ENCODE measurements at regions not wholly inside any gene's neighbourhood (a gene's known extent, or its start where the extent isn't known, plus 50 kb on each side); places are given as distances from the start of the nearest gene placed in this dataset.
"Not testable (repeated sequence)": the region's sequence is repeated elsewhere in the genome, so short reads cannot be mapped to it uniquely, and the experiment has no call there.

DNA sequence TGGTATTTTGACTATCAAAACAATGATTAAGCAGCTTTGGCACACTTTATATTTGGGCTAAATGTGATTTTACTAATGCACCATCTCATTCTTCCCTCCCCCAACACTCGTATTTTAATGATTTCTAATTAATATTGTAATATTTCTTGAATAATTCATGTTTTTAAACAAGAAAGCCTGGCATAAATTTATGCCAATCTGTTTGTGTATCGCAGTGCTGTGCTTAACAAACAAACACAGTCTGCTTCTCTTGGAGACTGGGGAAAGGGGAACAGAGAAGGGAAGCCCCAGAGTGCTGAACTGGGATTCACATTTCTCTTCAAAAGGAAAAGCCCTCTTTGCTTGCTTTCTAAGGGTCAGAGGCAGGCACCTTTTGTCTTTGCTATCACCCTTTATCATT is 496.9 kb upstream of the STXBP6 start:
- DNase-seq (ENCODE audit: low read depth), result no peak

DNA sequence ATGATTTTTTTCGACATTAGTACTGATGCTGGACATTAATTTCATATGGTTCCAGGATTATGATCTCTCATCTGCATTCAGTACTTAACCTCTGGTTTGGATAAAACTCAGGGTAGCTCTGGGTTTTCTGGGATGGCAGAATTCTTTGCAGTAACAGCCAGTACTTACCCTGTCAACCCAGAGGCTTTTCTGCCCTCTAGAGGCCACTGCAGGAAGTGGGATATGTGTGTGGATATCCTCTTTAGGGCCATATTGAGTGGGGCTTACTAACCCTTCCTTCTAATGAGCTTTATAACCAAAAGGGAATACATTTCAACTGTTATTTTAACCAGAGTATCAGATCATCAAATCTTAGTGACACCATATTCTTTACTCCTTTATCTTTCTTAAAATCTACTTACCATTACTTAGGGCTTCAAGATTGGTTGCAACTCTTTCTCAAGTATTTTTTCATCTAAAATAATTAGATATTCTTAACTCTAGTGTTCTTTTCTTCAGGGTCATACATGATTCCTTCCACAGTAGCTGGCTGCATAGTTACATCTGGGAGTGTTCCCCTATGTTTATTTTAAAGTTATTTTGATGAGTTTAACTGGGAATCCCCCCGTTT is 488.0 kb upstream of the STXBP6 start:
- DNase-seq (ENCODE audit: low read depth), result no peak

DNA sequence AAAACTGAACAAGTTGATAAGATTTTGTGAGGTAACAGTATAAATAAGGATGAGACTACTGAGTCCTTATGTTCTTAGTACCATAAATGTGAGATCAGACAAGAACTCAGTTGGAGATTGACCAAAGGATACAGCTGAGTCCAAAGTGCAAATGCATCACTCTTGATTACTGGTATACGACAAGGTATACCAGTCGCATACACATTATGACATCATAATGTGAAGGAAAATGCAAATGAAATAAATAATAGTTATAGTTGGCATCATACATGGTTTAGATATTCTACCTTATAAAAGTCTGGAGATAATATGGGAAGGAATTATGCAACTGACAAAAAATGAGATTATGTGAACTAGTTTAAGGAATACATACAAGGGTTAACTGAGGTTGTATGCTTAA is 476.3 kb upstream of the STXBP6 start:
- no peak for DNase-seq (ENCODE audit: low read depth)

DNA sequence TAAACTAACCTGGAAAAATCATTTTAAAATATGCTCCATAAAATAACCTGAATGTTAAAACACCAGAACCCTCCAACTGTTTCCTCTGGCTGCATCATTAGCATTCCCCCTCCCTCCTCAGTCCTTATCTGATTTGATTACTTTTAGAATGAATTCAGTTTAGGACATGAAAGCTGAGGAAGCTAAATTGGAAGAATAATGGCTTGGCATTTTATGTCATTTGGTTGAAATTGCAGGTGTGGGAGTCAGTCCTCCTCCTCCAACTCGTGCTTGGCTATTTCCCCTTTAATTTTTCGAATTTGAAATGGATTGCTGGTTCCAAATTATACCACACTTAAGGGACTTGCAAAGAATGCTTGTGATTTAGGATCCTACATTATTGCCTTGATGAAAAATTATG is 473.0 kb upstream of the STXBP6 start:
- DNase-seq (ENCODE audit: low read depth), result no peak

DNA sequence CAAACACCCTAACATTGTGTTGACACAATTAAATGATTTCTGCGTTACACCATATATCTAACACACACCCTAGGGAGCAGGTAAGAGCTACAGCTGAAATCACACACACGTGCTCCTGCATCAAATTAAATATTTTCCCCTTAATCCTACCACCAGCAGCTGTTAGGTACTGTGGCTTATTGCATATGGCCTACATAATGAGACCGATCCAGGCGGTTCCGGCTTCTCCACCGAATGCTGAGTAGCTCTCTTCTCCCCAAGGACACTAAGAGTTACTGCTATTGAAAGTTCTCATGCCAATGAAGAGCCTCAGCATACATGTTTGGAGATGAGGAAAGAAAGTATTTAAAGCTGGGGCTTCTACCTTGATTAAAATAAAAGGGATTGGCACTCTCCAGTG is 472.2 kb upstream of the STXBP6 start:
- no peak for DNase-seq (ENCODE audit: low read depth)

DNA sequence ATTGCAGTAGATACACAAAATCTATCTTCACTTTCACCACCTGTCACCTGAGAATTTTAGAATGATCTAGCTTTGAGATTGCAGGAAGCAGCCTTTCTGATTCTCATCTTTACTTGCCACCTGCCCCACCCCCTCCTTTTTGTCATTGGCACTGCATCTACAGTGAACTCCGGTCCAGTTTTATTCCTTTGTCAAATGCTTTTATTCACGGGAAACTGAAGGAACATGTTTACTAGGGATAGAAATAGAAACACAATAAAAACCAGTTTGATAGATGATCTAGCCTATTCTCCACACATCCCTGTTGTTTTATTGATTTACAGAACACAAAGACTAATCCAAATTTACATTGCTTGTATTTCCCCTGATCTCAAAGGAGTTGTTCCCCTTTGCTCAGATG is 471.7 kb upstream of the STXBP6 start:
- no peak for DNase-seq (ENCODE audit: low read depth)

DNA sequence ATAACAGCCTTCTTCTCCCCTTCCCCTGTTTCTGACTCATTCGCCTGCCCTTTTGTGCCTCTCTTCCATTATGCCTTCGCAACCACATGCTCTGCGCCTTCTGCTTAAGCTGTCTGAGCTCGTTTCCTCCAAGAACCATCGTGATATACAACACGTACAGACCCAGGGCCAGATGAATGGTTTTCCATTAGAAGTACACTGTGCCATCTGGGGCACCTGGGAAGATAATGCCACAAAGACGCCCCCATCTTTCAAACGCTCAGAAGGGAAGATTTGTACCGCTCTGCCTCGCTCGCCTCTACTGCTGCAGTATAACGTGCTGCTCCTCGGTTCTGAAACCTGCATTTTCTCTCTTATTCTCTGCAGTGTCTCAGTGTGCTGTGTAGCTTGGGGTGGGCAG is 470.9 kb upstream of the STXBP6 start:
- DNase-seq (ENCODE audit: low read depth), result no peak

DNA sequence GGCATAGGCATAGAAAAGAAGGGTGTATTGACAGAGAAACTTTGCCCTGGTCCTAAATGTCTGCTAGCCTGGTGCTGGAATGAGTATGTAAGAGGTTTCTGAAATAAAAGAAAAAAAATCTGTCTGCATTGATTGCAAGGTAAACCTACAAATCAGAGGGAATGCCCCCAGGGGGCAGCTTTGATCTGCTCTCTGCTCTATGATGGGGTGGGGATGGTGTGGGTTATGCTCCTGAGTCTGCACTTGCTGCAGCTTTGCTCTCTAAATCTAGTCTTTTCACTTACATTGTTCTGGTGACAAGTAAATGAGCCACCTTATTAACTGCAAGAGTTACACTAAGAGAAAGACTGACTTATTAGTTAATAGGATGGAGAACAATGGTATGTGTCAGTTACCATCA is 468.4 kb upstream of the STXBP6 start:
- no peak for DNase-seq (ENCODE audit: low read depth)

DNA sequence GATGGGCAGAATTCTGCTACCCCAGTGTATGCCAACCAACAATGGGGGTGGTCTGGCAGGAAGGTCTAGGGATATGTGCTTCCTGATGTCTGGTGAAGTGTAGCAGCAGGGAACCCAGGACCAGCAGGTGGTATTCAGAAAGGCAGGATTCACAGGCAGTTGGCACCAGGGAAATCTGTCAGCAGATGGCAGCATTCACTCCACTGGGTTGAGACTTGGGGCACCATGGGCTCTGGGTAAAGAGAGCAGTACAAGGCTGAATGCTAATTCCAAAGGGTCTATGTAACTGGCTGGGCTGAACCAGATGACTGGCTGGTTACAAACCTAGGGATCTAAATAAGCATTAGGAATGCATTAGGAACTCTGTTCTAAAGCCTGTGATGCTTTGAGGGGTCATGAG is 466.9 kb upstream of the STXBP6 start:
- DNase-seq (ENCODE audit: low read depth), result no peak

DNA sequence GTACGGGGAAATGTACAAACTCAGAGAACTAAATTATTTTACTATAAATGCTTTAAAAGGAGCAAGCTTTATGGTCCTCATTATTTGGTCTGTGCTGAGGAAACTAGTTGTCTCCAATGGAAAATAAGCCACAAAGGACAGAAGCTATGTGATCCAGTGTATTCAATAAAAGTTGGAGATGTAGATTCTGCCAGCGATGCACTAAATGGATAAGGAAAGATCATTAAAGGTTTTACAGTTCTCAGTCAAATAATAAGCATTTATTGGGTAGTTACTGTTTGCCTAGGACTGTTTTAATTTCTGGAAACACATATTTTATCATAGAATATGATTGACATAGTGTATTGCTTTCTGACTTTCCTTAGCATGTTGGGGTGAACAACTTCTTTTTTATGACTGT is 458.9 kb upstream of the STXBP6 start:
- DNase-seq (ENCODE audit: low read depth), result no peak

DNA sequence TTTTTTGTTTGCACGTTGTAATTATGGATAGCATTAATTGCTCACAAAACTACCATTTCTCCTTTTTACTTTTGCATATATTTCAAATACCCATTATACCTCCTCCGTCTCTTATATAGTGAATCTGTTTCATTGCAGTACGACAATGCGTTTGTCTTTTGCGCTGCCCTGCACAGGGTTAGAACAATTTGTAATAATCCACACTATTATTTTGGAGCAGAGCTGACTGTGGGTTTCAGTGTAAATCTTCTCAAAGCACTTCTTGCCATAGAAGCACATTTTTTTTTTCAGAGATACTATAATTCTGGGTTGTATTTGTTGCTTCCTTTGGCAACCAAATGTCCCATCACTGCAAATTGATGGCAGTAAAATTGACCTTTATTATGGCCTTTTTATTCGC is 451.8 kb upstream of the STXBP6 start:
- no peak for DNase-seq (ENCODE audit: low read depth)

DNA sequence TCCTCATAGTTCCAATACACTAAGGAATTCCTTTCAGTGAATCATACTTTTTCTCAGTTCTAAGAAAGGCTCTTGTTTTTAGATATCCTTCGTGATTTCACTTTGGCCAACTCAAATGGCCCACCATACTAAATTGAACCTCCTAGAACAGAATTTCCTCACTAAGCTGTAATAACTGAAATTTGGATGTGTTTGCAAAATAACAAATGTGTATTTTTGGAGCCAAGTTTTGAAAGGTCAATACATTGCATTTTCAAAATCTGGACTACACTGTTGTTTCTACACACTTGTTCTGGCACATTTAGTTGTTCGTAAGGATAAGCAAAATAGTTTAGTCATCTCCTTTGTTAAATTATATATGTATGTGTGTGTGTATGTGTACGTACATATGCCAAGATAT is 439.0 kb upstream of the STXBP6 start:
- DNase-seq (ENCODE audit: low read depth), result no peak

DNA sequence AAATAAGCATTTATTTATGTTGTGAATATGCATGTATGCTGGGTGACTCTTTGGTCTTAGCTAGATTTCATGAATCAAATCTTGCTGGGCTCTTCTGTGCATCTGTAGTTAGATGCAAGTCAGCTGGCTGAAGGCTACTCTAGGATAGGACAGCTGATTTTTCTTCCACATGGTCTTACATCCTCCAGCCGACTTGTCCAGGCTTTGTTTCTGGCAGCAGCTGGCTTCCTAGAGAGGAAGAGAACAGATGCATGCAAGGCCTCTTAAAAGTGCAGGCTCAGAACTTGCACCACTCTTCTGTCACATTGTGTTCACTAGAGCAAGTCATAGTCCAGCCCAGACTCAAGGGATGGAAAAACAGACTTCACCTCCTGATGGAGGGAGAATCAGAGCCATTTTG is 435.4 kb upstream of the STXBP6 start:
- DNase-seq (ENCODE audit: low read depth), result no peak

DNA sequence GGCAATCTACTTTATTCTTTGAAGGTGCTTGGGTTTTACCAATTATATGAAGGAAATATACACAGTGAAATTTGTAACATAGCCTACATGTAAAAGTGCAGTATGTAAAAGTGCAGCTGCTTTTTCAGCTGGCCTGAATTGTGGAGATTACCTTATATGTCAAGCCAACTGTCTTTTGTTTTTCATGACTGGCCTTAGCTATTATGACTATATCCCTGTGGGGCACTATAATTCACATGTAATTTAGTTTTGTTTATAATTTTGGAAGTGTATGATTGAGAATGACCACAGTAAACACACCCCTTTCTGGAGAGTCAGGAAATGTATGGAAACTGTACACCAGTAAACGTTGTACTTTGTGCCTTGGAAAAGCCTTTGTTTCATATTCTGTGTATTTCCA is 435.0 kb upstream of the STXBP6 start:
- no peak for DNase-seq (ENCODE audit: low read depth)

DNA sequence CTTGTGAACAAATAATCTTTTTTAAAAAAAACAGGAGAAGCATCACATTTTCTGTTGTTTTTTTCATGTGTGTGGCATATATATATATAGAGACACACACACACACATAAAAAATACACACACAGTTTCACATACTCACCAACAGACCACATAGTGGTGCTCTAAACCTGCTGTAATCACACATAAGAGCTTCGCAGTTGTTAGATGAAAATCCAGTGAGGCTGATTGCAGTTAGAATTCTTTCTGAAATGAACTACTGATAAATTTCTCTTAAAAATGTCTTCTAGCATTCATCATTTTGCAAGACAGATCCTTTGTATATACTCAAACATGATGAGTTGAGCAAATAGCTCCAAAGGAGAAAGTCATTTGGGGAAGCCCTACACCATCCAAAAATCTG is 434.3 kb upstream of the STXBP6 start:
- DNase-seq (ENCODE audit: low read depth), result no peak

DNA sequence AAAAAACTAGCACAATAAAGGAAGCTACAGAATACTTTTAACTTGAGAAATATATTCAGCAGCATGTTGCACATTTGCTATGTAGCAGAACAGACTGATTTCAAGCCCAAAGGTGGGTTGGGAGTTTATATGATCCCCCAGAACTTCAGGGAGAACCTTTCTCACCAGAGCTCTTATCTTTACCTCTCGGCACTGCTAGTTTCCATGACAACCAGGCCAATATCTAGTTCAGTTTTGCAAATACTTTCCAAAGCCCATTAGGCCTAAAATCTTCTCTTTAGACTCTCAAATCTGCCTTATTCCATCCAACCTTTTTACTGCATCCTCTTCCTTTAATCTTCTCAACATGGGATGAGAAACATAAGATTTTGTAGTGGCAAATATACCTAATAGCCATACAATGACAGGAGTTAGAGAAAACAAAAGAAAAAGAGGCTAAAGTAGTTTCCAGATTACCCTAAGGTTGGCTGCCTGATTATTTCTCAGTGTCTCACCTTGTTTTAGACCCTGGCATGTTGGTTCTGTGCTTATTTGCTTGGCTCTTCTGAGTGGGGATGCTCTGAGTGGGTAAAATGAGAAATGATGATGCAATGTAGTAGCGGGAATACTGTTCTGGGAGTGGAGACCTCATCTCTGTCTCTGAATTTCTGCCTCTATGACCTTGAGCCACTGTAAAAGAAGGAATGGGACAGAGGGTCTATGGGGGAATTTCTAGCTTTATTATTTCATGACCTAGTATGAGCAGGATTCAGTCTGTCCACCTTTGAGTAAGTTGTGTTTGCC is 427.6 kb upstream of the STXBP6 start:
- DNase-seq (ENCODE audit: low read depth), result no peak

DNA sequence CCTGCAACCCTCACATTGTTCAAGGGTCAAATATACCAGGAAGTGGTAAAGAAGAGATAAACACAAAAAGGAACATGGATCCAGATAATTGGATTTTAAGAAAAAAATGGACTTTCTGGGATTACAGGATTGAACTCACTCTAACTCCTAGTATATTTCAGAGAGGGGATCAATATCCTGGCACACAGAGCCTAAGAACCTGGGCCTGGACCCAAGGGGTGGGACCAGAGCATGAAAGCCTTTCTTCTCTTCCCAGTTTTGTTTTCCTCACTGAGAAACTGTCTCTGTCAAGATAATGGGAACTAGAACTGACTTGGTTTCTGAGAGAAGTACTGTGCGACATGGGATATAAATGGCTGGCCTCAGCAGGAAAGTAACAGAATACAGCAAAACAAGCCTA is 422.8 kb upstream of the STXBP6 start:
- DNase-seq (ENCODE audit: low read depth), result no peak

DNA sequence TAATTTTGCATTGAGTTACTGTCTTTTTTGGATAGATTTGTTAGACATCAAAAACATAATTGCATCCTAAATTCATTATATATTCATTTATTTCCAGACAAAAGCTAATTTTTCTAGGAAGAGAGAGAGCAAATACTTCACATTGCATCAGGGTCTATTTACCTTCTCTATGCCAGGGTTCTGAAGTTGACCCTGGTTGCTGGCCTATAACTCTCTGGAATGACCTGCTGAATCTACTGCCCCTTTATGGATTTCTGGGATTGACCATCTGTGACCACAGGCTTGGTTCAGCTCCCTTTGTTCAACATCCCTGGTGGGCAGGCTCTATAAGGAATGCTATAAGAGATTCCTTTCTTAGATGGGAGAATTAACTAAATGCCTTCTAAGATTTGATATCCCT is 414.8 kb upstream of the STXBP6 start:
- DNase-seq (ENCODE audit: low read depth), result no peak

DNA sequence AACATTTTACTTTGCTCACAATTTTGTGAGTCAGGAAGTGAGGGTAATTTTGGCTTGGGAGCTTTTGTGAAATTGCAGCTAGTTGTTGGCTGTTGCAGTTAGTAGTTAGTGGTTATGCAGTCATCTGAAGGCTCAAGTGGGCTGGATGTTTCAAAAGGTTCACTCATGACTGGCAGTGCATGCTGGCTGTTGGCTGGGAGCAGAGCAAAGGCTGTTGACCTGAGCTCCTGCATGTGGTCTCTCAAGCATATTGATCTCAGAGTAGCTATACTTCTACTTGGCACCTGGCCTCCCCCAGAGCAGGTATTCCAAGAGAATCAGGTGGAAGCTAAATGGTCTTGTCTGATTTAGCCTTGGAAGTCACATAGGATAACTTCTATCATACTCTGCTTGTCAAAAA is 414.1 kb upstream of the STXBP6 start:
- no peak for DNase-seq (ENCODE audit: low read depth)

DNA sequence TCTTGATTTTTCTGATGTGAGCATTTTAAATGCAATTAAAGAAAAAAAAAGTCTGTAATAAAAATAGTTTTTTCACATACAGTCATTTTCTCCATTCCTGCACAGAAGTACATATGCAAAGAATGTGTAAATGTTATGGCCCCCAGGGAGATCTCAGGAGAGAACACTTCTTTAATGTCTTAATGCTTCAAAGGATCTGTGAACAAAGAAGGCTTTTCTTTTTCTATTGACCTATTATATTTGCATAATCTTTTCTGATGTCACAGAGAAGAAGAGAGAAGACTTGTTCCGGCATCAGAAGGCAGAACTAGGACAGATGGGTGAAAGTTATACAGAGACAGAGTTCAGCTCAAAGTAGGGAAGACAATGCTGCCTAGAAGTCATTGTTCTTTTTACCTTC is 413.5 kb upstream of the STXBP6 start:
- no peak for DNase-seq (ENCODE audit: low read depth)

DNA sequence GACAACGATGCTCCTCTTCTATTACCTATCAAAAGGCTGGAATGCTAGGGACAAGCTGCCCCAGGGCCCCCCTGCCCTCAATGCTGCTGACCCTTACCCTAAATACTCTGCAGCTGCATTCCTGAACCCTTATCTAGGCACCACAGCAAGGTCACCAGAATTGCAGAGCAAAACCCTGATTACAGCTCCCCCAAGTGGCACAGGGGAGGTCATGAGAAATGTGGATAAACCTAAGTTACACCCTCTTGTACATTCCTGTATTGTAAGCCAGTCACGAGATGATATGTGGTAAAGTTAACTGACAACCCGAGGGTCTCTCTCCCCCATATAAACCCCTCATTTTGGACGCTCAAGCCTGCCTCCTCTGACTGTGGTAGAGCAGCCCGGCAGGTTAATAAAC is 411.8 kb upstream of the STXBP6 start:
- DNase-seq (ENCODE audit: low read depth), result no peak

DNA sequence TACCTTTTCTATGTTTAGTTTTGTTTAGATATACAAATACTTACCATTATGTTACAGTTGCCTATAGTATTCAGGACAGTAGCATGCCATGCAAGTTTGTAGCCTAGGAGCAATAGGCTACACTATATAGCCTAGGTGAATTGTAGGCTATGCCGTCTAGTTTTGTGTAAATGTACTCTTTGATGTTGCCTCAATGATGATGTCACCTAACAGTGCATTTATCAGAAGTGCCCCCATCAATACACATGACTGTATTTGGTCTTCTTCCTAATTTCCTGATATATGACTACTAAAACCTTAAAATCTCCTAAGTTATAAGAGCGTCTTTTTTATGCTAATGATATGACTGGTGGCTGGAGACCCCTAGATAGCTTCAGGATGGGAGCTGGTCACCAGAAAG is 394.4 kb upstream of the STXBP6 start:
- no peak for DNase-seq (ENCODE audit: low read depth)

DNA sequence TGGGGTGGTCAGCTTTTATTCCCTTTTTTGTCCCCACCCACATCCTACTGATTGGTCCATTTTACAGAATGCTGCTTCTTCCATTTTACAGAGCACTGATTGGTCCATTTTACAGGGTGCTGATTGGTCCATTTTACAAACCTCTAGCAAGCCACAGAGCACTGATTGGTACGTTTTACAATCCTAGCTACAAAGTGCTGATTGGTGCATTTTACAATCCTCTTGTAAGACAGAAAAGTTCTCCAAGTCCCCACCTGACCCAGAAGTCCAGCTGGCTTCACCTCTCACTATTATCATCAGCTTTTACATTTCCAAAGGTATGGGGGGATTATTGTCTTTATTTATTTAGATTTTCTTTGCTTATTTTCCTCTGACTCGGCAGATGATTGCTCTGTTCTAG is 390.4 kb upstream of the STXBP6 start:
- not testable (repeated sequence) for DNase-seq (ENCODE audit: low read depth)

DNA sequence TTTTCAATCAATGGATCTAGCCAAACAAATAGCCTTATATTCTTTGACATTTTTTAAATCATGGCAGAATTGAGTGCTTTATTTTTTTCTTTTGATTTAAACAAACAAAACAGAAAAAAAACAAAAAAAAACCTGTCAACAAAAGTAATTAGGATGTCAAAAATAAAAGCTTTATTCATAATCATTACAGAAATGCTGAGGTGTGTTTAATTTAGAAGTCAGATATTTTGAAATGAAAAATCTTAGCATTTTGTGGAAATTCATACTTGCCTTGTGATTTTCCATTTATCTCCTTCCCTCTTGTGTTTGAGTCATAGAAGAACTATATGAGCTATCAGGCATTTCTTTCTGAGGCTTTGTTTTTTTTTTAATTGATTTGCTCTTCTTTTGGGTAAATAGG is 387.0 kb upstream of the STXBP6 start:
- no peak for DNase-seq (ENCODE audit: low read depth)

Data from fibroblast of gingiva (primary cell).